CD4-positive, alpha-beta T cell treated with Interleukin-2 at 100 ng/mL for 4 hours (primary cell): ENCODE measurements at regions not wholly inside any gene's neighbourhood (a gene's known extent, or its start where the extent isn't known, plus 50 kb on each side); places are given as distances from the start of the nearest gene placed in this dataset.

ENCODE experiments used
- DNase-seq: peaks from one replicate; pipeline ENCODE4 v3.0.0-alpha.2; 2020; ENCODE audit warnings: low spot score

DNA sequence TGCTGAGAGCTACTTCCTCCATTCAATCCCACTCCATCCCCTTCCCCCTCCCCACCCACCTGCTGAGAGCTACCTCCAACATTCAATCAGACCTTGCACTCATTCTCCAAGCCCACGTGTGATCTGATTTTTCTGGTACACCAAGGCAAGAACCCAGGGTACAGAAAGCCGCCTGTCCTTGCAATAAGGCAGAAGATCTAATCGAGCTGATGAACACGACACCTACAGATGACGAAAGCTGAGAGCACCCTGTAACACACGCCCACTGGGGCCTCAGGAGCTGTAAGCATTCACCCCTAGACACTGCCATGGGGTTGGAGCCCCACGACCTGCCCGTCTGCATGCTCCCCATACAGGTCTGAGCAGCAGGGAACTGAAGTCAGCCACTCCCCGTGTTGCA lies 58.3 kb downstream of the TRIML1 start:
- no peak for DNase-seq

DNA sequence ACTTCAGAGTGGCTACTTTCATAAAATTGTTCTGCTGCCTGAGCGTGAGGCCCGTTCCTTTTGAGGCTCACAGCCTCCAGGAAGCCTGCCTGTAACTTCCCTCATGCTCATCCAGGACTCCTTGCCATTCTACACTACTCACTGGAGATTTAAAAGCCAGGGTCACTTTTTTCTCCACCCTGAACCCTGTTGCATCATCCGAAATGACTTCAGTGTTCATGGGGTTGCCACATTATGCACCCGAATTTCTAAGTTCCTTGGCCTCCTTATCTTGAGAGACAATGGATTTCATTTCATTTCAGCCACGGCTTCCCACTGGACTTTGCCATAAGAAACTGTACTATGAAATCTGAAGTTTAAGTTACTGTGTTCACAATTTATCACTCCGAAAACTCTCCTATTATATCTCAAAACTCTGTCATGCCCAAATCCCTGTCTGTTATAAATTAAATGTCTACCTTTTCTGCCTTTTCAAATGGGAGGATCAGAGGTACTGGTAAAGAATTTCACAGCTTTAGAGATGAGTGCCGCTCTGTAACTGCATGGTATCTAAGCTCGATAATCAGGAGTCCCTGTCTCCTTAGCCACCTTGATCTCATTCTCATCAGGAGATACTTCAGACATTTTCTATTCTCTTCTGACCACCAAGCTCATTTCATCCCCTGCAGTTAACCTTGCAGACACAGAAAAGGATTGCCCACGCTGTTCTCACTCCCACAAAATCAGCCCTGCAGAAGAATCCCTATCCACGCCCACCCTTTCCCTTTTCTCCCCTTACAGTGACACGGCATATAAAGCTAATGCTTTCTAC lies 59.9 kb downstream of the TRIML1 start:
- DNase-seq = no peak

DNA sequence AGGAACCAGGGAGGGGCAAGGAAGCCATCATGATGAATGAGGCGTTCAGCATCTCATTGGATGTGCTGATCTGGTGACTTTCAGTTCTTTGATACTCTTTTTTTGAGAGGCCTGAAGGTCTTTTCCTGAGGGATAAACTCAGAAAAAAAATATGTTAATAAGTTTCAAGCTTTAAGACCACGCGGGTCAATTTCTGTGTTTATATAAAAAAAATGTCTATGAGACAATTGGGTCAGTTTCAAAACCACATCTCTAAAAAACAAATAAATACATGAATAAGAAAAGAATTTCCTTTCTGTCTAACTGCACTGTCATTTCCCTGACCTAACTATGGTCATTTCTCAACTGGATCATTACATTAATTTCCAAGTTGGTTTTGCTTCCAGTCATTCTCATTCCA lies 62.6 kb downstream of the TRIML1 start:
- DNase-seq = no peak

- no peak for DNase-seq
Measured at GRCh38 chr4:188206783-188207182, 67.5 kb downstream of the TRIML1 start.

GRCh38 chr4:188214861-188215260 lies 75.6 kb downstream of the TRIML1 start:
- DNase-seq = no peak

DNA sequence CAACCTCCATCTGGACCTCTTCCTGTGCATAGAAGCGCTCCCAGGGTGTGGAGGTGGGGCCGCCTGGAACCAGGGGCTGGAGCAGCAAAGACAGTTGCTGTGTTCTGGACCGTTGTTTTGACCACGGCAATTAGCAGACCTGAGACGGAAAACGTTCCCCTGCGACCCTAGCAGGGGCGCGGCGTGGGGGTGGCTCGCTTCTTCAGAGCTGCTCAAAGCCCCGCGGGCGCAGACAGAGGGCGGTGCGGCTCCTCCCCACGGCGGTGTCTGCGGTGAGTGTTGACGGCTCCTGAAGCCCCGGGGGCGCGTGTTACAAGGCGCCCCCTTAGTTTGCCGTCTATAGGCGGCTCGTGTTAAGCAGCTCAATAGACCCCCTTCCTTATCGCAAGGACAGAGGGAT lies 79.2 kb downstream of the TRIML1 start:
- no peak for DNase-seq

- DNase-seq = no peak
Measured at GRCh38 chr4:188220006-188220405, 80.8 kb downstream of the TRIML1 start.

DNA sequence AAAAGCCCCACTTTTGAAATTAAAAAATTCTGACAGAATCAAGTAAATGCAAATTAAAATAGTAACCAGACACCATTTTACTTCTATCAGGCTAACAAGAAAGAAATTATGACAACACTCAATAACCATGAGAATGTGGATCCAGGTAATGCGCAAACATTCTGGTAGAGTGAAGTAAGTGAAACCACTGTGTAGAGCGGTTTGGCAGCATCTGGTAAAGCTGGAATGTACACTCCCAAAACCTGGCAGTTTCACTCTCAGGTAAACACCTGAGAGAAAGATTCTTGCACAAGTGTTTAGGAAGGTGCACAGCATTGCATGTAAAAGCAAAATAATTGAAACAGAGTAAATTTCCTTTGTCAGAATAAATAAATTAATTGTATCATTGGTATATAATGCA lies 81.8 kb downstream of the TRIML1 start:
- no peak for DNase-seq

DNA sequence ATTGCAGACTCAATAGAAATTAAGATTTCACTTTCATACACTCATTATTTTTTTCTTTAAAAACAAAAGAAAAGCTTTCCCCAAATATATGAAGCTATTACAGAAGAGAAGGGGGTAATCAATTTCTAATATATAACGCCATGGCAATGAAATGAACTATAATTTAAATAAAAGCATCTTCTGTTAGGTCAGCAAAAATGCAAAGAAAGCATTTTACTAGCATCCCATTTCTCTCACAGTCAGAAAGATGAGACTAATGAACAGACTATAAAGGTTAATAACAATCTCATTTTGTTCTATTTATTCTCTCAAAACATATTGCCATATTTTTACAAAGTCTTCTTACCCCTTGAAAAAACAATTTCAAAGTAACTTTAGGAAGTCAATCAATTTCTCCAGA lies 89.0 kb downstream of the TRIML1 start:
- DNase-seq = no peak

- no peak for DNase-seq
Measured at GRCh38 chr4:188232428-188232827, 93.2 kb downstream of the TRIML1 start.

DNA sequence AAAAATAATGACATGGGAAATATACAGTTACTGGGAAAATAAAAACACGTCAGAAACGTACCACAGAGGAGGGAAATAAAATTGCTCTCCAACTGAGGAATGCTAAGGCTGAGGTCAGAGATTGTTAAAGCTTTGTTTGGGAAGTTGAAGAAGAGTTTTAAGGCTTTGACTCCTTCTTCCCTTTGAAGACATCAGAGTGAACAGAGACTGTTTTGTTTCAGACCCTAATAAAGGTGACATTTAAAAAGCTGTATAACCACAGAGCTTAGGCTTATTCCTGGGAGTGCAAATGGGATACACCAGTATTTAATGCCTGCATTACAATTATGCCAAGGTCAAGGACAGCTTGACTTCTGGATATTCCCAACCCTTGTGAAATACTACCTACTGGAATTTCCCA lies 102.8 kb downstream of the TRIML1 start:
- DNase-seq = no peak

DNA sequence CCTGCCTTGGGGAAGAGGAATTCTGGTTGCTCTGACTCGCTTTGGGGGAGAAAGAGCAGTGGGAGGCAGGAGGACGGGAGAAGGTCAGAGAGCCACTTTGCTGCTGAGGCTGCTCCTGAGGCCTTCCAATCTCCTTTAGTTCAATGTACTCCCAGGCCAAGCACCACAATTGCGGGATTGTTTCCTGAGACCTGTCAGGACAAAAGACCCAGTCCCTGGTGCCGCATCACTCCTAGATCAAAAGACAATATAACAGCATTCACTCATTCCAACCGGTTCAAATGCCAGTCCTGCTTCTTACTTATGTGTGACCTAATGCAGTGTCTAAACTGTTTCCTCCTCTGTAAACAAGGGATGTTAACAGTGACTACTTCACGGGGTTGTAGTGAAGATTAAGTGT lies 106.4 kb downstream of the TRIML1 start:
- DNase-seq = no peak

- DNase-seq = no peak
Measured at GRCh38 chr4:188246488-188246887, 107.2 kb downstream of the TRIML1 start.

- no peak for DNase-seq
Measured at GRCh38 chr4:188254211-188254610, 115.0 kb downstream of the TRIML1 start.

DNA sequence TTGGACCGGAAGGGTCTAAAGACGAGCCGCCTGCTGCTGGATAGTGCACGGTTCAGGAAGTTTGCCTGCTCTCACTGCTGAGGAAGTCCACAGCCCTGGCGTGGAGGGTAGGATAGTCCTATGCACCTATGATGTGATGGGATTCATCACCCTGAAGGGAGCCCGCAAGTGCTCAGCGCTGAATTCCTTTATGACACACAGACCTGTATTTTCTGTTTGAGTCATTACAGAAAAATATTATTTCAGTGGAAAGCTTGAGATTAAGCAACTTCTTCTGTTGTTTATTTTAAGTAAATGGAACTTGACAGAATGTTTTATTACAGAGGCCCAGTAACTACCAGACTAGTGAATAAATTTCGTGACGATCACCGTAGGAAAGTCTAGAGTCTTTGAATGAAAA lies 123.2 kb downstream of the TRIML1 start:
- no peak for DNase-seq

GRCh38 chr4:188263321-188263720 lies 124.1 kb downstream of the TRIML1 start:
- DNase-seq = no peak

GRCh38 chr4:188266386-188266785 lies 127.1 kb downstream of the TRIML1 start:
- no peak for DNase-seq

DNA sequence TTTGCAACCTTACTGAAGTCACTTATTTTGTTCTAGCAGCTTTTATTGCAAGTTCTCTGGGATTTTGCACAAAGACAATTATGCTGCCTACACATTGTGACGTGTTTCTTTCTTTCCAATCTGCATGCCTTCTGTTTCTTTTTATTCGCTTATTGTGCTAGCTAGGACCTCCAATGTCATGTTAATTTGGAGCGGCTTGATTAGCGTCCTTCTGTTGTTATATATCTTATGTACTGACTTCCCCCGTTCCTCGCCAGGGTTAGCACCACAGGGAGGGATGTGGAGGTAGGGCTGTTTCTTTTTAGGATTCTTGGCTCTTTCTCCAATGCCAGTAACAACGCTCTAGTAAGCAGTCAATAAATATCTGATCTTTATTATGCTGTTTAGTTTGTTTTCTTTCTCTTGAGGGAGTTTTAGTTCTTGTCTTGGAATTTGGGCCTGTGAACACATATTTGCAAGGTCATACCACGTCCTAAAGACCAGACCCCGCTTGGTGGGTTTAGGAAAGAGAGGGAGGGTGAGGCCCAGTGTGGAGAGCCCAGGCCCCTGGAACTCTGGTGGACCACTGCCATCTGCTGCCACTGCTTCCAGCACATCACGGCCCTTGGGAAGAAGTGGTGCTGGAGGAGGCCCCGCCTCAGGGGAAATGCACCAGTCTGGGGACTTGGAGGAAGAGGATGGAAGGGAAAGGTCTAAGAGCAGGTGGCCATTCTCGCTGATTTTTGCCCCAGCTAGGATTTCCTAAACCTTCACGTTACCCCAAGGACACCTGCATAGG lies 129.1 kb downstream of the TRIML1 start:
- no peak for DNase-seq

DNA sequence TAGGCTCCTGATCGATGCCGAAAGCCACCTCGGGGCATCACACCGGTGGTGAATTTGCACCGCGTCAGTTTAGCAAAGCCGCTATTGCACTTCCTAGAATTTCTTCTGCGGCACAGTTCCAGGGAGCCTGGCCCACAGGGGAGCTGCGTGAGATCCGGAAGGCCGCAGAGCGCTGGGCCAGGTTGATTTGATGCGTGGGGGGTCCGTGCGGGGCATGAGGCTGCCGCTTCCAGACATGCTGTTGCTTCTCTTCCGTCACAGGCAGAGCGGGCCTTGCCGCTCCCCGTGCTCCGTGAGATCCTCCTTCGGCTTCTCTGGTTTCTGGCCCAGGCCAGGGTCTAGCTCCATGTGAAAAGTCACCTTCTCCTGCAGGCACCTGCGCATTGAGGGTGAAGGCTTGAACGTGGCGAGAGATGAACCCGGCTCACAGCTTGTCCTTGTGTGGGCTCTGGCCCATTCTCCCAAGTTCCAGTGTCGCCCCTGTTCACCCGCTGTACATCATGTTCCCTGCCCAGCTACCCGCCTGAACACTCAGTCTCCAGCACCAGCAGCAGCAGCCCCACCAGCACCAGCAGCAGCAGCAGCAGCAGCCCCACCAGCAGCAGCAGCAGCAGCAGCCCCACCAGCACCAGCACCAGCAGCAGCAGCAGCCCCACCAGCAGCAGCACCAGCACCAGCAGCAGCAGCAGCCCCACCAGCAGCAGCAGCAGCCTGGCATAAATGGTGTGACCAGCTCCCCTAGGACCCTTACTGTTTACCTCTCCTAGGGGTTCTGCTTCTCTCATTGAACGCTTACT lies 131.2 kb downstream of the TRIML1 start:
- DNase-seq = no peak

DNA sequence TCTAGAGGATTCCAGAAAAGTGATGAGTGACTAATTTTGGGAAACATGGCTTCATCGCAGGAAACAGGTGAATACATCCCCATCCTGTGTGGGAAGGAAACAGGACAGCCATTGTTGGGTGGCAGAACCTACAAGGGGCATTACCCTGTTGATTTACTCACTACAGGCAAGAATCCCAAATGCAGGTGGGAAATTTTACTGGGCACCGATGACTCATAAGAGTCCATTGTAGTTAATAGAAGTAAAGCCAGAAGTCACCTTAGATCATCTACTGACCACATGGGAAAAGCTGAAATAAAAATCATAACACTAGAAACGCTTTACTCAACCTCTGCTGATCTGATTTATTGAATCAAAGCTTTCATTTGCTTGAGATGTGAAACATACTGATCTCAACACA lies 136.4 kb downstream of the TRIML1 start:
- DNase-seq = no peak

- DNase-seq = no peak
Measured at GRCh38 chr4:188279184-188279583, 139.9 kb downstream of the TRIML1 start.

GRCh38 chr4:188282471-188283232 lies 143.4 kb downstream of the TRIML1 start:
- DNase-seq = no peak
